Stimulated activated CD4-positive, alpha-beta T cell treated with anti-CD3 and anti-CD28 coated beads, Interleukin-15, amount 100 ng/mL, for 48 hours (primary cell): ENCODE measurements at regions not wholly inside any gene's neighbourhood (a gene's known extent, or its start where the extent isn't known, plus 50 kb on each side); places are given as distances from the start of the nearest gene placed in this dataset.

Experiments
- DNase-seq, 2 donors: peaks; one replicate each; pipeline ENCODE4 v3.0.0-alpha.2; 2020; ENCODE audit warnings: low read depth in 2 of 2

DNA sequence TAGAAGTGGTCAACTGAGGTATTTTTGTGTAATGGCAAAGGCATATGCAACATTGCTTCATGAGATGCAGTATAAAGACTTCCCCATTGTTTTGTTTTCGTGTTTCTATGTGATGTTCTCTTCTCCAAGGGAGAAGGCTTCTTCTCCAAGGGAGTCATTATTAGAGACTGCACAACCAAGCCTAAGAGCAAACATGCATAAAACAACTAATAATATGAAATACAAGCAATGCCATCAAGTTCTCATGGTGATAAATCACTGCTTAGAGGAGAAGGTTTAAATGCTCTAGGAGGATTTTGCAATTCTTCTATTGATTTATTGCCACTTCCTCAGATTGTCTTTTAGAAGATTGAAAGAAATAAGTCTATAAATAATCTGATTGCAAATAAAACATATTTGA lies 524.4 kb downstream of the IRS1 start:
- no peak for DNase-seq

GRCh38 chr2:226274143-226274542 lies 525.5 kb downstream of the IRS1 start:
- no peak for DNase-seq

DNA sequence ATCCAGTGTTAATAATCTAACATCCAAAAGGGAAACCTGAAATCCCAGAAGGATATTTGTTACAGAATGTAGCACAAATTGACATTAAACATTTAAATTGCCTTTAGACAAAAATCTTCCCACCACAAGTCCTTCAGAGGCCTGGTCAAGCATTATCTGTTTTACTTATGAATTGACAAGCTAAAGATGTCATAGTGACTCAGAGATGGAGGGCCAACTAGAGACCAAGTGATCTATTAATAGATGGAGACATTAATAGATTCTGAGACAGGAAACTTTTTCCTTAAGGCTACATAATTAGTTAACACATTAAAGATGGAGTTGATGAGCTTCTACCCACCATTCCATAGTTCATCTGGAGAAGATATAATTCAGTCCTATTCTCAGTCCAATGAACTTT lies 526.2 kb downstream of the IRS1 start:
- DNase-seq = no peak

DNA sequence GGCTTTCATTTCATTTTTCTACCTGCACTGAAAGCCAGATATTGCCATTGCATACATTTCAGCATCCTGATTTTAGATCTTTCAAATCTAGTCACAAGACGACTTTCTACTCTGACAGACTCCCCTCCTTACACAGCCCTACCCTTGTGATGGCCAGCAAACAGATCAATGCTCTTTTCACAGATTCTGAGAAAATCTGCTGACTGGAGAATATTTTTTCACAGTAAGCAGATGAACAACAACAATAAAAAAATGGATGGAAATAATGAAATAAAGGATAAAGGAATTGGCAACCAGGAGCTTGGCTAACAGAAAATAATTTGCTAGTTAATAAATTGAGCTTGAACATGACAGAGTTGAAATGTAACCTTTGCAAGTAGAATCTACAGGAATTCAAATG lies 527.2 kb downstream of the IRS1 start:
- DNase-seq = no peak

- no peak for DNase-seq
Measured at GRCh38 chr2:226270285-226271058, 529.1 kb downstream of the IRS1 start.

DNA sequence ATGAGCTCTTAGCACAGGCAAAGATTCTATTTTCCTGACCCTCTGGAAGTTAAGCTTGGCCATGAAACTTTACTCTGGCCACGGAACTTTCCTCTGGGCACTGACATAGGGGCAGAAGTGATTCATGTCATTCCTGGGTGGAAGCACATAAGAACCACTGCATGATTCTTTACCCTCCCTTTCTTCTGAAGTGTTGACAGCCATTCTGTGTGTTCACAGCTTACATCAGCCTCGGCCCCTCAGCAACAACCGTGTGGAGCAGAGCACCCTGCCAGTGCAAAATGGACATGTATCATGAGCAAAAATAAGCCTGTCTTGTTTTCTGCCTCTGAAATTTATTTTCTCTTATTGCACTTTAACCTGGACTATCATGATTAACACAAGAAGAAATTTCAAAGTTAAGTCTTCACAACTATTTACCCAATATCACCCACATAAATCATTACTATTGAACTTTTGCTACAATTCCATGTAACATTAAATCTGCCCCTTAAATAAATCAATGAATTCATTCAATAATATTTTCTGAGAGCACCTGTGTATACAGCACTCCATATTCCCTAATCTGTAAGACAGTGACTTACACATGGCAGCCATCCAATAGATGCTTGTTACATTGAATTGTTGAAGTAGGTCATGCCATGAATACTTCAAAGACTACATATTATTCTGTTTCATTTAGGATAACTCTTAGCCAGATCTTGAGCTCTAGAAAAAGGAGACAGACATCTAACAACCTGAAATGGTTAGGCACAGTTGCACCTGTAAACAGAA lies 531.9 kb downstream of the IRS1 start:
- DNase-seq = no peak

GRCh38 chr2:226256709-226257376 lies 542.8 kb downstream of the IRS1 start:
- no peak for DNase-seq

GRCh38 chr2:226256237-226256636 lies 543.4 kb downstream of the IRS1 start:
- DNase-seq = no peak

DNA sequence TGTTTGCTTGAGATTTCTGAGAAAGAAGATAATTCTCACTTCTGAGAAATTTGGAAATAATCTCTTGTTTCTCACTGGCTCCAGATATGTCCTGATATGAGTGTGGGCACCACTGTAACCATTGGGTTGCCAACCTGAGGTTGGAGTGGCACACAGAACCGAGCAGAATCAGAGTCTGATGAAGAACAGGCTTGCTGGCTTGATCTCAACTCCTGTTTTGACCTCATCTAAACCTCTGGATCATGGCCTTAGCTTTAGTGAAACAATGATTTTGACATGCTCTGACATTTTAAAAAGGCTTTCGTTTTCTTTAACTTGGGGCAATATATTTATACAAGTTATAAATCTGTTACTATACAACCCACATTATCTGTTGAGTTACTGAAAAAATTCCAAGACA lies 548.0 kb downstream of the IRS1 start:
- DNase-seq = no peak

DNA sequence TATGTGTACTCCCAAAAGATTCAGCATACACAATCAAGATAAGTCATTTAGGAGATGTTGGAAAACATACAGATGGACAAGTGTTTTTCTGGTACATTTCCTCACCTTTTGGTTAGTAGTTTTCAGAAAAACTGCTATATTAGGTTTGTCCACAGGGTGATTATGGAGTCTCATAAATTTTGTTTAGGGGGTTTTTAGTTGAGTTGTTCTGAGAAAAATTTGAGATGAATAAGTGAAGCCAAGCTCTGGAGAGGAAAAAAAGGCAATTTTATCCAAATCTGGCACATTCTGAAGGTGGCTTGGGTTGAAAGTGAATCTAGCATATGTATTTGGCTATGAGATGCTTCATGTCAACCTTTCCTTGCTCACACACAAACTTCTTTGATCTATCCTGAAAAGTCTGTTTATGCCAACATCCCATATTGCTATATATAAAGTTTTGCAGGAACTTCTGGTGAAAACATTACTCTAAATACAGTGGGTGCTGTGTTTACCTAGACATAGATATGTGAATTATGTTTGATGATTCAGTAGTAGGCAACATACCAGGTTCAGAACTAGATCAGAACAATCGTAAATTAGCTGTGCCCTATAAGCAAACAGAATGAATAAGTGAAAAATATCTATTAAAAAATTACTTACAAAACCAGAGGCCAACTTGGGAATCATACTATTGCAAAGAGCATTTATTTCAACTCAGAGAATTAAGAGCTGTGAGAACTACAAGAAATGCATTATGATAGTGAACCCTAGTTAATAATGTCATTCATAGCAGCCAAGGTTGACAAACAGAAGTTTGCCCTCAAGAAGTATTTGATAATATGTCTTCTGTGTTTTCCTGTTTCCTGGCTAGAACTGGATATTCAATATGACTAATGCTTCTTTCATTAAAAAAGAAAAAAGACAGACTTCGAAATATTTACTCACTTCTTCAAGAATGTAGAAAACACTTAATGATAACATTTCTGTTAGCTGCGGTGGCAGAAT lies 552.0 kb downstream of the IRS1 start:
- DNase-seq = no peak

DNA sequence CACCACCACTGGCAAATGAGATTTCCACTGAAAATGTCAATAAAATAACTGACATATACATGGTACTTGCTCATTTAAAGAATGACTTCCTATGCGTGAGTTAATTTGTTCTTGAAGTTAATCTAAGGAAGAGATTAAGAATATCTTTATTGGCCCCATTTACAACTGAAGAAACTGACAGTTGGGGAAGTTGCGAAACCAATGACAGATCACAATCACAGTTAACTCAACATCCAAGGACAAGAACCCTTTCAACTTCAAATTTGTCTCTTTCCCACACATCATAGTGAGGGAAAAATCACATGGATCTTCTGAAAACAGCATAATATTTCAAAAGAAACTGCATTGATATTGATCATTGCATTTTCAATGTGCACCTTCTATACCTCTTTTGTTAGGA lies 565.4 kb downstream of the IRS1 start:
- DNase-seq = no peak

DNA sequence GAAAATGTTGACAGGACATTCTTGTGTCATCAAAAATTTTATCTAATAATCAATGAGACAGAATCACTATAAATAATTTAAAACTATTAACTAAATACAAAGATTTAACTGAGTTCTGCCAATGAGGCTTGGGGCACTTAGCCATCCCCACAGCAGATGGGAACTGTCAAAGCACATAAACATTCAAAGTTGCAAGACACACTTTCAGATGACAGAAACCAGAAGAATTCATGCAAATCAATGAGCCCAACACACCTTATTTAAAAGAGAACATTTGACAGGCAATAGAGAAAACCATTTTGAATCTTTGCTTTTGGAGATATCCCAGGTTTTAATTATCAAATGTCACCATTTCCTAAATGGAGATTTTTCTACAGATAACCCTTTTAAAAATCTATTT lies 566.2 kb downstream of the IRS1 start:
- DNase-seq = no peak

DNA sequence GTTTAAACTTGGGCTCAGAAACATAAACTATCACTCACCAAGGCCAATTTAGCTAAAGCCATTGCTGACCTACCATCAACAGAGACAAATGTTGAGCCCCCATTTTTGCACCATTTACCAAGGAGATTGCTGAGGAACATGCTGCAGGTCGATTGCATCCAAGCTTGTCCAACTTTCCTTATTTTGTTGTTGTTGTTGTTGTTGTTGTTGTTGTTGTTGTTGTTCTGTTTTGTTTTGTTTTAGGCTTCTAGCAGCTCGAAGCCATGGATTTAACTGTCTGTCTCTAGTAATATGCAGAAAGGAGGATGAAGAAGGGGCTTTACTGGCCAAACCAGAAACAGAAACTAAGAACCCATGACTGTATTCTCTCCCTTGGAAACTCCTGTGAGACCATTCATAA lies 571.5 kb downstream of the IRS1 start:
- DNase-seq = no peak

DNA sequence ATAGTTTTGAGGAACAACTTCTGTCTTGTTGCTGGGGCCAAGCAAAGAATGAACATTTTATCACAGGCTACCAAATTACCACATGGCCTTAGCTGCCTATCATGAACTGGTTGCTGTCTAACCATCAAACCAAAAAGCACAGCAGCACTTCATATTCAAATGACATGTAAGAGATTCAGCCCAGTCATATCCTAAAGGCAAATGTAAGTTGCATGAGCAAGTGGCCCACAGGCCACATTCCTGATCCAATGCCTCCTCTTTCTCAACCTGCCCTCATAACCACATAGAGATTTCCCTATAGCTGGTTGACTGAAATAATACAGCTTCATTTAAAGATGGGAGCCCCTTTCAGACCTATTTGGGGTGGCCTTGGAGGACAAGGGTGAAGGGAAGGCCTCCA lies 572.3 kb downstream of the IRS1 start:
- no peak for DNase-seq

- DNase-seq = no peak
Measured at GRCh38 chr2:226223704-226224103, 575.9 kb downstream of the IRS1 start.

DNA sequence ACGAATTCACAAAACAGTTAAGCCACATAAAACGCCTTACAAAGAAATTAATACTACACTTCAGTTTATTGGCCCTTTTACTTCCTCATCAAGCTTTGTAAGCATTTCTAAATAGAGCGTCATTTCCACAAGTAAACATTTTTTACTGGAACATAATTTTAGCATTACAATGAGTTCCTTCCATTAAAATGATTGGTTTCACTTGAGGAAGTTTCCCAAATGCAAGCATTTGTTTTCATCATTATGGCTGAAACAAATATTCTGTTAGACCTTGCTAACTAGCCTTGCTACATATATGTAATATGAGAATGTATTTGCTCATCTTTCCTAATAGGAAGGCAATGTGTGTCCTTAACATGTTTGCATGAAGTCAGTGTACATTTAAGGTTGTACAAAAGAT lies 579.1 kb downstream of the IRS1 start:
- no peak for DNase-seq

- no peak for DNase-seq
Measured at GRCh38 chr2:226217191-226217590, 582.4 kb downstream of the IRS1 start.

DNA sequence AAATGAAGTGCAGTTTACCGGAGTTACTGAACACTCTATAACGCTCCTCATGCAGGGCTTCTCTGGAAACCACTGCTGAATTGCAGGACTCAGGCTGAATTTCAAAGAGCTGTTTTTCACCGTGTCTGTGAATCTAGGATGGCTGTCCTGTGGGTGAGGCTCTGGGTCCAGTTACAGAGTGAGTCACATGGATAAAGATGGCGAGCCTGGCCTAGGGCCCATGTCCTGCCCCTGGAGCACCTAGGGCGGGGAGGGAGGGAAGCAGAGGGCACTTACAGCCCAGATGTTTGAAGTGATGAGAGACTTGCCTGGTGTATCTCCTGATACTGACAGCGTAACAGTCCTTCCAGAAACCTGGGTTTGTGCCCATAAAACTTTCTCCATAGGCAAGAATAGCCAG lies 583.0 kb downstream of the IRS1 start:
- DNase-seq = no peak

DNA sequence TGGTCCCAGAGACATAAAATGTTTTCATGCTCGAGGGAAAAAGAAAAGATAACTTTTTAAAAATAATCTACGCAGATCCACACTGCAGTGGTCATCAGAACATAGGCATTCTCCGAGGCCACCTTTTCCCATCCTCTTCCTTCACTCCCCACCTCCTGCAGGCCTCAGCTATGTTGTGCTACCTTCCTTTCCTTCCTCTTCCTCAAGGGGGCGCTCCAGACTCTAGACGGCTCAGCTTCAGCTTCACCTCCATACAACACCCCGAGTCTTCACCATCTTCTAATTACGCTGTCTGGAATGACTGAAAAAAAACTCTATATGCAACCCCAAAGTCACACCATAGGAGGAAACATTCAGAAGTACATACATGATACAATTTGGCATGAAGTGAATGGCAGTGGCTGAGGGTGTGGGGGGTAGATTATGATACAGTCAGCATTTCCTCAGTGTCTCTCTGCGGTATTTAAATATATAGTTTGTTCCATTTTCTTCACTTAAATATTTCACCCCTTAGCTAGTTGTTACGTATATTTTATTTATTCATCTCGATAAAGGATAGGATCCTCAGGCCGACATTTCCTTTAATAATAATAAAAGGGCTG lies 583.6 kb downstream of the IRS1 start:
- DNase-seq = peak; percentile 11 to 49

DNA sequence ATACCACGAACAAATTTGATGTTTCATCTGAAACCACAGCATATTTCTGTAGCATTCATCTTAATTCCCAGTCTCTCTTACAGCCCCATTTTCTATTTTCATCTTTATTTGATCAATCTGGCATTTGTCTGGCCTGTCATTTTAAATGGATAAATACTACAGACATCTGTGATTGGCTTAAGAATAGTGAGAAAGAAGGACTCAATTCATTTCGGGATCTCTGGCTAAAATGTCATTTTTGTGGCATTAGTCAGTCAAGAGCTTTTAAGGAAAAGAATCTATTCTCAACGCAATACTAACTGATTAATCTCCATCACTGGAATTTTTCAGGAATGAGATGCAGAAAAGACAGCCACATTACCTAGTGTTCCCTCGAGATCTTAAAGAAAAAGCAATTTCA lies 585.9 kb downstream of the IRS1 start:
- DNase-seq = no peak

DNA sequence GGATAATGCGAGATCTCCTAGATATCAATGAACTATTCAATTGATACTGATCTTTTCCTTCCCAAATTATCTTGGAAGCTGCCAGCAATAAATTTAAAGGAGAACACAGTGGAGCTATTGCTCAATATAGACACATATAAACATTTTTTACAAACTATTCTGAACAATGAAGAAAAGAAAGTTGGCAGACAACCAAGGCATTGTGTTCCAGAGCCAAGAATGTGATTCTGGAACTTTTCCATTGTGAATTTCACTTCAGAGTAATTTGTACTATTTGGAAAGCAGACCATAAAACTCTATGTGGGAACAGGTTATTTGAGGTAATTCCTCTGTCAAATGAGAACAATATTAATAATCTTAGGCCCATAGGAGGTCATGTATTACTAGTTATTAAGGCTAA lies 588.2 kb downstream of the IRS1 start:
- DNase-seq = no peak
